ENCODE measurements at regions not wholly inside any gene's neighbourhood (a gene's known extent, or its start where the extent isn't known, plus 50 kb on each side); places are given as distances from the start of the nearest gene placed in this dataset.
A peak's percentile ranks its signal among the peaks of the same experiment; 100 is the strongest.

DNA sequence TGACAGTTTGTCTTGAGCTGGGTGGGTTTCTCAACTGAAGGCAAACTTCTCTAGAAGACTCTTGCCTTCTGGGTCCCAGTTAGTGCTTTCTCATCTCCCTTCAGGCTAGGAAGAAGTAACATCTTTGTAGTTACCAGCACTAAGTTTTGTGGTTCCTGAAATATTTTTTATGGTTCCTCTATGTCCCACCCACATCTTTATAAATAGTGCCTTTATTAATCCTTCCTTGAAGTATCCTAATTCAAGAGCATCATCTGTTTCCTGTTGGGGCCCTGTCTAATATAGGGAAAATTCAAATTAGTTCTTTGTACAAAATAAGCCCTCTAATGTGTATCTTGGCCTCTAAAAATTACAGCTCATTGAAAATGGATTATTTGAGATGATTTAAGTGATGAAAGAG is 147.4 kb upstream of the MAOA start:
- DNase-seq (ENCODE audit: low spot score): no peak

DNA sequence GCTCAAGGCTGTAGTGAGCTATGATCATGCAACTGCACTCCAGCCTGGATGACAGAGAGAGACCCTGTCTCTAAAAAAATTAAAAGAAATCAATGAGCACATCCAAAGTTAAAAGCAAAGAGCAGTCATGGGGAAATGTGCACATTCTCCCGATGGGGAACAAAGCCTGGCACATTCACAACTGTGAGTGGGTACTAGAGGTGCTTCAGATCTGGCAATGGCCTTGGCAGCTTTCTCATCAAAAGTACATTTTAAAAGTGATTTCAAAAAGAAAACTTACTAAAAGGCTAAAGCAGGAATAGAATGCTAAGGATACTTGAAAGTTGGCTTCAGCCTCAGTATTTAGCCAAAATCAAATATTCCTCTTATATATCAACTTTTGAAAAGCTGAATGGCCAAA is 145.9 kb upstream of the MAOA start:
- DNase-seq (ENCODE audit: low spot score): no peak

DNA sequence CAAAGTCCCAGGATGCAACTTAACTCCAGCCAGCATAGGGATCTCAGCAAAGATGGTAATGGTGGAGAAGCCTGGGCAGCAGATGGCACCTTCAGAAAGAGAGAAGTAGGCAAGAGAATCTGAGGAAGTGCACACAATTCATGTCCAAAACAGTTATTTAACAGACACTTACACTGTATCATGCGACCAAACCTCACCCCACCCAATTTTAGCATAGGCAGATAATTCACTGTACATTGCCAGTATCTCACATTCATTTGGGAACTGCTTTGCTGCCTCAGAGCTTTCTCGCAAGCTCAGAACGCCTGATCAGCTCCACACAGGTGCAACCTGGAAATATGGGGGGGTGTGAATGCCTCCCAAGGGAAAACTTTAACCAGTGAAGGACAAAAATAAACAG is 143.0 kb upstream of the MAOA start:
- DNase-seq (ENCODE audit: low spot score): no peak

- no peak for DNase-seq (ENCODE audit: low spot score)
Measured at GRCh38 chrX:43514820-43515219, 141.3 kb upstream of the MAOA start.

- DNase-seq (ENCODE audit: low spot score): no peak
Measured at GRCh38 chrX:43522582-43522981, 133.5 kb upstream of the MAOA start.

GRCh38 chrX:43525901-43526610 is 130.0 kb upstream of the MAOA start:
- DNase-seq (ENCODE audit: low spot score): no peak

- no peak for DNase-seq (ENCODE audit: low spot score)
Measured at GRCh38 chrX:43526878-43527277, 129.2 kb upstream of the MAOA start.

GRCh38 chrX:43527801-43528200 is 128.3 kb upstream of the MAOA start:
- no peak for DNase-seq (ENCODE audit: low spot score)

DNA sequence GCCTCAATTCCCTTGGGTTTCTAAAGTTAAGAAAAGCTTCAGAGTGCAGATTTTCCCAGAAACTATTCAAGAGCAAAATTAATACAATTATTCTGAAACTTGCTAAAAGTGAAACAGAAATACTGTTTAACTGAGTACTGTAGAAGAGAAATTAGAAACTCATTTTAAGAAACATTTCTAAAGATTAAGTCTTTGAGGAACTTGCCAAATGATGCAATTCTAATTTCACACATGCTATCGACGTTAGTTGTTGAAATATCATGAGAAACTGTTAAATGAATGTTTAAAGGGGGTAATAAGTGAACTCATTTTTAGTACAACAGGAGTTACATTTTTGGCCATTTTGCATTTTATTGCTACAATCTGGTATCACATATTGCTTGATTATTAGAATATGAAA is 125.3 kb upstream of the MAOA start:
- DNase-seq (ENCODE audit: low spot score): no peak

DNA sequence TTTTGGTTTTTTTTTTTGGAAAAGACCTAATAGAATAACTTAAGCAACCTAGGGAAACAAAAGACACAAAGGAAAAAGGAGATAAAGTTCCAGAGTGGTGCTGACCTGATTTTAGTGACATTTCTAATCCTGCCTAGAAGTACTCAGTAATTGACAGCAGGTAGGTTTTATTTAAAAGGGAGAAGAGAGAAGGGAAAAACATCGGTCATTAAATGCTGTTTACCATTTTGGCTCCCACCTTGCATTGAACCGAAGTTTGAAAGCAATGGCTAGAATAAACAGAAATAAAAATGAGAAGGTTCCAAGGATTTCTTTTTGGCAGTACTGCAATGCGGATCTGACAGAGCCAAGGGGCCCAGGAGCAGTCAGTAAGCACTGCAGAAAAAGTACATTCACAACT is 115.8 kb upstream of the MAOA start:
- DNase-seq (ENCODE audit: low spot score): no peak

DNA sequence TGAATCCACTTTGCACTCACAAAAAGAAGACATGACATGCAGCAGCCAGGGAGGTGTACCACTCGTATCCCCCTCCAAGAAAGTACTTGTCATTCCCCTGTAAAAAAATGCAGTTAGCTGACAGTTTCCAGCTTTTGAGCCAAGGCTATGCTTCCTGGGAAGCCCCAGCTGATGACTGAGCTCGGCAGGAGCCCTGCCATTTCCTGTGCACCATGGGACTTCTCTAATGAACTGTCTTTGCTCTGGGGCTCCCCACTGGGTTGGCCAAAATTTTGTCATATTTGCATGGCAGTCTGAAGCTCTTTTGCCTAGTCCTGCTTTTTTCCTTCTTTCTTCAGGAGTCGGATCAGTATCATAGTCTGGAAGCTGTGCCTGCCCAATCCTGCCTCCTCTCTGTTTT is 104.5 kb upstream of the MAOA start:
- DNase-seq (ENCODE audit: low spot score): no peak

DNA sequence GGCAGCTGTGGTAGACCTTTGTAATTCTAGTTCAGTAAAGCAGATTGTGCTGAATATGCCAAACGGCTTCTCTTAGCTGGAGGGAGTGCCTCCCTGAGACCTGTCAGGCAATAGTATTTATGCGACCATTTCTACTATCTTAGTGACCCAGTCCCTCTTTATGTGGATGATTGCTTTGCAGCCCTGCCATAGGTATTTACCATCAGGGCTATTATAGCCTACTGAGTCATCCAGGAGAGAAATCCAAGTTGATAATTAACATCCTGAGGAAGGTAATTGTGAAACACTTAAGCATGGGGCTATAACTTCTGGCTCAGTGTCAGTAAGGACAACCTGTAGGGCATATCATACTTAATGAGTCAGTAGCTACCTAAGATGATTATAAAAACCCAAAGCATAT is 103.9 kb upstream of the MAOA start:
- DNase-seq (ENCODE audit: low spot score): no peak

DNA sequence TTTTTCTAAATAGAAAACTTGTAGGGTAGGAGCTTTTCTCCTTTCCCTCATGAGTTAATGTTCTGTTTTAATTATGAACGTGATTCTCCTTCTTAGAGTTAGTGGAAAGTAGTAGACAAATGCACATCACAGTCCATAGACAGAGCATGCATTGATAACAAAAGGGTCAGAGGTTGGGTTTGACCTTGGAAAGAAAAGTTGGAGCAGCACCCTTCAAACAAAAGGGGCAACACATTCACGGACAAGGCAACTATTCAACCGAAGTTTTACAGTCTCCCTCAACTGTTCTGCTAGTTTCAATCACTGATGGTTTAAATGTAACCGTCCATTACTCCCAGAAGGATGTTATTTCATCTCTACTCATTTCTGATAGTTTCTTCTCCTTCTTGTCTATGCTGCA is 103.4 kb upstream of the MAOA start:
- DNase-seq (ENCODE audit: low spot score): no peak

GRCh38 chrX:43553257-43553656 is 102.8 kb upstream of the MAOA start:
- DNase-seq (ENCODE audit: low spot score): no peak

DNA sequence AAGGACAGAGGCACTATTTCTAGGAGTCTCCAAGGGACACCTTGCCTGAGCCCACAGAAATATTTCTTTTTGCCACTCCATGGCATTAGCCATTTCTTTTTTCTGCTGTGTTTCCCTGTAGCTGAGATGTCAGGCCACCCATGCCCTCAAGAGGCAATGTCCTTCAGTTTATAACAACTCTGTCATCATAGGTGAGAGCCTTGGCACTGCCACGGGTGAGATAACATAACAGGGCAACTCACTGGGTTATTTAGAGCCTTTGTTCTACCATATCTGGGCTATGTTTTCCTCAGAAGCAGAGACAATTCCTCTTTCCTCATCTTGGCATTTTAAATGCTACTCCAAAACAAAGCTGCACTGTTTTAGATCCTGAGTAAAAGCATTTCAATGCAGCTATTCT is 99.9 kb upstream of the MAOA start:
- DNase-seq (ENCODE audit: low spot score): no peak

DNA sequence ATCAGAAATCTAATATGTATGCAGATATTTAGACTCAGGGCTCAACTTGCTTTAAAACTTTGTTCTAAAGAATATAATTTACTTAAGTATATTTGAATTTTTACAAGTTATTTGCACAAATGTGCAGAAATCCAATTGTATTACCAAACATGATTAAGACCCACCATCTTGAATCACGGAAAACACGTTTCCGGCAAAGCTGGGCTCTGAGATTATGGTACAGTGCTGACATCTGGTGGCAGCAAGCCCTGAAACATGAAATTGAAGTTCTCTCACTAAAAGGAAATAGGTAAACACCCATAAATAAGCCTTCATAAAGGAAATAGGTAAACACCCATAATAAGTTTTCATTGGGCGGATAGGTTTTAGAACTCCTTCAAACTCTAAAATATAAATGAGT is 98.3 kb upstream of the MAOA start:
- peak; percentile 67 for DNase-seq (ENCODE audit: low spot score)

GRCh38 chrX:43559644-43560043 is 96.5 kb upstream of the MAOA start:
- peak; percentile 6 for DNase-seq (ENCODE audit: low spot score)

- no peak for DNase-seq (ENCODE audit: low spot score)
Measured at GRCh38 chrX:43560247-43560946, 95.7 kb upstream of the MAOA start.

- no peak for DNase-seq (ENCODE audit: low spot score)
Measured at GRCh38 chrX:43562372-43562771, 93.7 kb upstream of the MAOA start.

DNA sequence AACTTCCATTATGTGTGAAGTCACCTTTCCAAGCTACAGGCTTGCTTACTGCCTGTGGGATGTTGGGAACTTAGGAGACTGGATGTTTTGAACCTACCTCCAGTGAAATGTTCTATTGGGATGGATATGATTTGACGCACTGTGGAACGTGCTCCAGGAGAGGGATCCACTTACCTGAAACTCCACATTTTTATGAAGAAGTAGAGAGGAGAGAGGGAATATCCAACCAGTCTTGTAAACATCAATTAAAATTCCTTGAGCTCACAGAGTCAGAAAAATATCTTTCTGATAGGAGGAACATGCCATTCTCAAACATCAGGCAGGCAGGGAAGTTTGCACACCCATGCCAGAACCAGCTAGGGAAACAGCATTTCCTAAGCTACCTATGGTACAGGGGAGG is 91.1 kb upstream of the MAOA start:
- DNase-seq (ENCODE audit: low spot score): no peak

- DNase-seq (ENCODE audit: low spot score): no peak
Measured at GRCh38 chrX:43566170-43566569, 89.9 kb upstream of the MAOA start.

- DNase-seq (ENCODE audit: low spot score): no peak
Measured at GRCh38 chrX:43573441-43574015, 82.6 kb upstream of the MAOA start.

- DNase-seq (ENCODE audit: low spot score): no peak
Measured at GRCh38 chrX:43580621-43581020, 75.5 kb upstream of the MAOA start.

DNA sequence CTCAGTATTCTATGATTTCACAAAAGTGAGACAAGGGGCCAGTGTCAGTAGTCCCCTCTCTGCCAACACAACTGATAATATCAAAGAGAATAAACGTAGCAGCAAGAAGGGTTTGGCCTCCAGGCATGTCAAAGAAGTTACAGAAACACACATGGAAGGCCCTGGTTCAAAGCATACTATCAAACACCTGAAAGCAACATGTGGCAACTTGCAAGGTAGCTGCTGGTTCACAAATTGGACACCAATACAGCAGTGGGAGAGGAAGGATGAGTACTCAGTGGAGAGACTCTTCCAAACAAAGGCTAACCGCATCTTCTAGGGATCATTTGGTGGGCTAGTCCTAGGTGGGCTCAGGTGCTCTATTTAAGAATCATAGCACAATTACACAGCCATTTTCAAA is 74.9 kb upstream of the MAOA start:
- DNase-seq (ENCODE audit: low spot score): no peak
